IMR-90 (cell line): ENCODE measurements at regions not wholly inside any gene's neighbourhood (a gene's known extent, or its start where the extent isn't known, plus 50 kb on each side); places are given as distances from the start of the nearest gene placed in this dataset.

ENCODE experiments used
- ATAC-seq: fragments of 200-7000 bp; cut with Tn5 transposase; 2 replicates; pipeline ENCODE4 v1.9.1; 2020; ENCODE audit warnings: low read depth, mild to moderate bottlenecking, moderate library complexity
- BruUV-seq: library from RNA; stranded (reverse); fragments of 400-500 nt; replicated peaks from 2 replicates; lab custom pipeline; 2021; lab: Mats Ljungman, UMichigan
- CTCF ChIA-PET: fragments of 300-600 bp; formaldehyde crosslinking; extraction: SDS; loops from one replicate; lab custom pipeline; 2021; ENCODE audit warnings: antibody characterized with exemption; lab: Yijun Ruan, JAX
- POLR2A ChIA-PET: fragments of 300-600 bp; sonication (Branson Sonifier 250); formaldehyde crosslinking; loops from one replicate; lab custom pipeline; 2022; ENCODE audit warnings: antibody characterized with exemption; ENCODE audit not compliant: unreplicated experiment; lab: Charles Lee
- DNase-seq: peaks from one replicate; pipeline ENCODE4 v3.0.0; 2013
- H2AFZ ChIP-seq: replicated peaks from 2 replicates; pipeline ENCODE3; 2013; ENCODE audit warnings: low read length, mild to moderate bottlenecking; ENCODE audit not compliant: poor library complexity
- H2AK5ac ChIP-seq: 2 replicates; pipeline ENCODE4 v1.6.1; 2013; ENCODE audit warnings: low read depth, low read length, inconsistent platforms
- H2AK9ac ChIP-seq: replicated peaks from 2 replicates; pipeline ENCODE3; 2013; ENCODE audit warnings: mild to moderate bottlenecking, low read depth, low read length, moderate library complexity; ENCODE audit not compliant: poor library complexity
- H2BK120ac ChIP-seq: 2 replicates; pipeline ENCODE4 v1.6.1; 2013; ENCODE audit warnings: low read depth, low read length, inconsistent platforms
- H2BK15ac ChIP-seq: 3 replicates; pipeline ENCODE4 v1.6.1; 2013; ENCODE audit warnings: low read depth, low read length, inconsistent platforms
- H2BK20ac ChIP-seq: 2 replicates; pipeline ENCODE4 v1.6.1; 2013; ENCODE audit warnings: low read depth, mild to moderate bottlenecking, inconsistent platforms, low read length, moderate library complexity
- H2BK5ac ChIP-seq: 2 replicates; pipeline ENCODE4 v1.6.1; 2013; ENCODE audit warnings: mild to moderate bottlenecking, low read depth, low read length, inconsistent platforms; ENCODE audit not compliant: poor library complexity, severe bottlenecking
- H3K14ac ChIP-seq: replicated peaks from 2 replicates; pipeline ENCODE4 v1.6.1; 2013; ENCODE audit warnings: low read depth, low read length, inconsistent platforms
- H3K18ac ChIP-seq: 2 replicates; pipeline ENCODE4 v1.6.1; 2013; ENCODE audit warnings: low read depth, low read length, control low read depth
- H3K23ac ChIP-seq: 2 replicates; pipeline ENCODE4 v1.6.1; 2013; ENCODE audit warnings: low read depth, low read length, inconsistent platforms
- H3K27ac ChIP-seq: 2 replicates; pipeline ENCODE4 v1.5.1; 2013; ENCODE audit warnings: mild to moderate bottlenecking, control low read depth, low read length; ENCODE audit not compliant: insufficient read depth
- H3K27me3 ChIP-seq: 2 replicates; pipeline ENCODE4 v1.6.1; 2013; ENCODE audit warnings: low read length; ENCODE audit not compliant: control insufficient read depth, insufficient read depth
- H3K36me3 ChIP-seq: 2 replicates; pipeline ENCODE4 v1.6.1; 2013; ENCODE audit warnings: low read length, mixed read lengths; ENCODE audit not compliant: control insufficient read depth, insufficient read depth
- H3K4ac ChIP-seq: 2 replicates; pipeline ENCODE4 v1.6.1; 2013; ENCODE audit warnings: low read depth, low read length, inconsistent platforms
- H3K4me1 ChIP-seq: 2 replicates; pipeline ENCODE4 v1.6.1; 2013; ENCODE audit warnings: low read length, mixed read lengths; ENCODE audit not compliant: control insufficient read depth, insufficient read depth
- H3K4me2 ChIP-seq: 2 replicates; pipeline ENCODE4 v1.6.1; 2013; ENCODE audit warnings: low read depth, mild to moderate bottlenecking, control low read depth, low read length, moderate library complexity
- H3K4me3 ChIP-seq: 2 replicates; pipeline ENCODE4 v1.5.1; 2013; ENCODE audit warnings: low read depth, mild to moderate bottlenecking, control low read depth, low read length, moderate library complexity; ENCODE audit not compliant: insufficient read depth
- H3K56ac ChIP-seq: 2 replicates; pipeline ENCODE4 v1.6.1; 2013; ENCODE audit warnings: low read length, inconsistent platforms; ENCODE audit not compliant: insufficient read depth; ENCODE audit errors: extremely low read depth
- H3K79me1 ChIP-seq, 2 experiments: 2 replicates each; pipeline ENCODE4 v1.6.1; 2013; ENCODE audit warnings: low read length in 2 of 2, inconsistent platforms in 1 of 2, low read depth in 1 of 2
- H3K9ac ChIP-seq: 2 replicates; pipeline ENCODE4 v1.6.1; 2013; ENCODE audit warnings: low read depth, low read length, control low read depth
- H3K9me1 ChIP-seq: 2 replicates; pipeline ENCODE4 v1.6.1; 2013; ENCODE audit warnings: low read length, inconsistent platforms; ENCODE audit not compliant: insufficient read depth
- H3K9me3 ChIP-seq: 2 replicates; pipeline ENCODE4 v1.6.1; 2013; ENCODE audit warnings: low read length; ENCODE audit not compliant: control insufficient read depth, insufficient read depth
- H4K20me1 ChIP-seq: 2 replicates; pipeline ENCODE4 v1.6.1; 2013; ENCODE audit warnings: low read length, inconsistent platforms; ENCODE audit not compliant: insufficient read depth
- H4K5ac ChIP-seq: 2 replicates; pipeline ENCODE4 v1.6.1; 2013; ENCODE audit warnings: mild to moderate bottlenecking, low read depth, low read length, control low read depth
- H4K8ac ChIP-seq, 2 experiments: 2 replicates each; pipeline ENCODE4 v1.6.1; 2013; ENCODE audit warnings: low read depth in 2 of 2, low read length in 2 of 2, control low read depth in 1 of 2, inconsistent platforms in 1 of 2
- H4K91ac ChIP-seq: 2 replicates; pipeline ENCODE4 v1.6.1; 2013; ENCODE audit warnings: low read depth, low read length, inconsistent platforms; ENCODE audit not compliant: insufficient read depth
- BHLHE40 ChIP-seq: fragments of 150-350 bp; IDR thresholded peaks from 2 replicates; pipeline ENCODE4 v1.6.1; 2016; ENCODE audit warnings: mild to moderate bottlenecking, low read depth, low read length
- CEBPB ChIP-seq: IDR thresholded peaks from 2 replicates; pipeline ENCODE4 v1.6.1; 2012; ENCODE audit warnings: low read depth, low read length, improper control_type of control experiment
- CHD1 ChIP-seq: IDR thresholded peaks from 2 replicates; pipeline ENCODE4 v1.6.1; 2012; ENCODE audit warnings: low read depth, low read length, improper control_type of control experiment
- FOS ChIP-seq: fragments of 150-350 bp; IDR thresholded peaks from 2 replicates; pipeline ENCODE4 v1.6.1; 2016; ENCODE audit warnings: low read depth, low read length
- MAFK ChIP-seq: IDR thresholded peaks from 2 replicates; pipeline ENCODE4 v1.6.1; 2012; ENCODE audit warnings: low read depth, low read length, improper control_type of control experiment
- MAZ ChIP-seq: IDR thresholded peaks from 2 replicates; pipeline ENCODE4 v1.6.1; 2012; ENCODE audit warnings: low read depth, mild to moderate bottlenecking, low read length, improper control_type of control experiment, moderate library complexity, borderline replicate concordance
- MXI1 ChIP-seq: IDR thresholded peaks from 2 replicates; pipeline ENCODE4 v1.6.1; 2012; ENCODE audit warnings: low read depth, mild to moderate bottlenecking, low read length, moderate library complexity, borderline replicate concordance
- NFE2L2 ChIP-seq: fragments of 150-350 bp; IDR thresholded peaks from 2 replicates; pipeline ENCODE4 v1.6.1; 2016; ENCODE audit warnings: low read depth, mild to moderate bottlenecking, low read length
- POLR2A ChIP-seq: IDR thresholded peaks from 2 replicates; pipeline ENCODE4 v1.6.1; 2012; ENCODE audit warnings: mild to moderate bottlenecking, low read depth, low read length
- RAD21 ChIP-seq: IDR thresholded peaks from 2 replicates; pipeline ENCODE4 v1.6.1; 2012; ENCODE audit warnings: low read length, improper control_type of control experiment
- RCOR1 ChIP-seq: IDR thresholded peaks from 2 replicates; pipeline ENCODE4 v1.6.1; 2012; ENCODE audit warnings: mild to moderate bottlenecking, low read length, improper control_type of control experiment; ENCODE audit not compliant: insufficient replicate concordance
- RFX5 ChIP-seq: IDR thresholded peaks from 2 replicates; pipeline ENCODE4 v1.8.0; 2012; ENCODE audit warnings: low read depth, mild to moderate bottlenecking, low read length, moderate library complexity
- SMC3 ChIP-seq: fragments of 150-350 bp; IDR thresholded peaks from 2 replicates; pipeline ENCODE4 v1.6.1; 2016; ENCODE audit warnings: low read depth, mild to moderate bottlenecking, antibody characterized with exemption, low read length, moderate library complexity
- WGBS, 2 experiments: methylation state at CpG; one replicate each; pipeline versions ENCODE4 v1.1.5 to v1.1.7; 2013; ENCODE audit warnings: missing lambda C conversion rate in 2 of 2; ENCODE audit not compliant: insufficient read length in 1 of 2; ENCODE audit errors: extremely low coverage in 2 of 2; 5-methylcytosine and 5-hydroxymethylcytosine counted together
- dilution Hi-C: fragments of 300-500 bp; cut with HindIII; formaldehyde crosslinking; loops from one replicate; pipeline ENCODE4 v1.14.3; 2018; ENCODE audit warnings: low sequenced_read_pairs; ENCODE audit not compliant: unreplicated experiment
- in situ Hi-C: fragments of 300-500 bp; cut with MboI; formaldehyde crosslinking; loops from 3 replicates; pipeline ENCODE4 v1.14.3; 2019; ENCODE audit warnings: low sequenced_read_pairs, inconsistent platforms, mixed read lengths
- intact Hi-C: fragments of 100-400 bp; cut with micrococcal nuclease; formaldehyde crosslinking; loops from 2 replicates; pipeline ENCODE4 v1.10.0; 2022
- TF ChIP-seq, protein P1 (sequence below): conservative IDR thresholded peaks from 2 replicates; pipeline ENCODE4 v1.5.1; 2012; ENCODE audit warnings: mild to moderate bottlenecking, low read depth, low read length, improper control_type of control experiment
- TF ChIP-seq, protein P2 (sequence below): fragments of 150-350 bp; IDR thresholded peaks from 2 replicates; pipeline ENCODE4 v1.6.1; 2017; ENCODE audit warnings: mild to moderate bottlenecking, antibody characterized with exemption, low read length, low read depth
- TF ChIP-seq, protein P3 (sequence below): fragments of 150-350 bp; IDR thresholded peaks from 2 replicates; pipeline ENCODE4 v1.6.1; 2016; ENCODE audit warnings: low read depth, mild to moderate bottlenecking, low read length, moderate library complexity, borderline replicate concordance

DNA sequence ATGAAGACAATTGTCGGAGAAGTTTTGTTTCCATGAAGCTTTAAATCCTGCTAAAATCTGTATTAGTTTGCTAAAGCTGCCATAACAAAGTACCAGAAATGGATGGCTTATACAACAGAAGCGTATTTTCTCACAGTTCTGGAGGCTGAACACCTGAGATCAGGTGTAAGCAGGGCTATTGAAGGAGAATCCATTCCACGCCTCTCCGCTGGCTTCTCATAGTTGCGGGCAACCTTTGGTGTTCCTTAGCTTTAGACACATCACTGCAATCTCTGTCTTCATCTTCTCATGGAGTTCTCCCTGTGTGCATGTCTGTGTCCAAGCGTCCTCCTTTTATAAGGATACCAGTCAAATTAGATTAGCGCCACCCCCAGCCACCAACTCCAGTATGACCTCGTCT lies 159.9 kb upstream of the CDYL start:
- H3K9me1 ChIP-seq, result 0 out of 2 replicates have a peak, but pooled peaks cover 3% of the 10 kb centered on the region
- DNase-seq (no peak), ATAC-seq (no peak)
- no peak overlapping the region for H2BK5ac ChIP-seq
- H3K27ac ChIP-seq, result no peak overlapping the region
- H2BK20ac ChIP-seq, result no peak overlapping the region
- BruUV-seq, result no TSS peak
- no peak overlapping the region for H3K4me3 ChIP-seq
- no peaks in the 10 kb centered on the region for H4K20me1 ChIP-seq
- H3K4me2 ChIP-seq, result no peak overlapping the region
- H4K5ac ChIP-seq, result no peak overlapping the region
- no peak overlapping the region for H2AFZ ChIP-seq
- H3K36me3 ChIP-seq, result no peaks in the 10 kb centered on the region
- in situ Hi-C loops (no loop called here), intact Hi-C loops (no loop called here), dilution Hi-C loops (no loop called here)
- no peak overlapping the region for H2BK120ac ChIP-seq
- H3K9me3 ChIP-seq, result no peaks in the 10 kb centered on the region
- H3K23ac ChIP-seq, result no peak overlapping the region
- H4K8ac ChIP-seq, result no peak overlapping the region
- H3K27me3 ChIP-seq, result no peaks in the 10 kb centered on the region
- H2AK5ac ChIP-seq, result no peak overlapping the region
- no peak overlapping the region for H3K18ac ChIP-seq
- no peak for TF ChIP-seq MAFK
- TF ChIP-seq RFX5, result no peak
- TF ChIP-seq FOS, result no peak
- TF ChIP-seq, protein P1, sequence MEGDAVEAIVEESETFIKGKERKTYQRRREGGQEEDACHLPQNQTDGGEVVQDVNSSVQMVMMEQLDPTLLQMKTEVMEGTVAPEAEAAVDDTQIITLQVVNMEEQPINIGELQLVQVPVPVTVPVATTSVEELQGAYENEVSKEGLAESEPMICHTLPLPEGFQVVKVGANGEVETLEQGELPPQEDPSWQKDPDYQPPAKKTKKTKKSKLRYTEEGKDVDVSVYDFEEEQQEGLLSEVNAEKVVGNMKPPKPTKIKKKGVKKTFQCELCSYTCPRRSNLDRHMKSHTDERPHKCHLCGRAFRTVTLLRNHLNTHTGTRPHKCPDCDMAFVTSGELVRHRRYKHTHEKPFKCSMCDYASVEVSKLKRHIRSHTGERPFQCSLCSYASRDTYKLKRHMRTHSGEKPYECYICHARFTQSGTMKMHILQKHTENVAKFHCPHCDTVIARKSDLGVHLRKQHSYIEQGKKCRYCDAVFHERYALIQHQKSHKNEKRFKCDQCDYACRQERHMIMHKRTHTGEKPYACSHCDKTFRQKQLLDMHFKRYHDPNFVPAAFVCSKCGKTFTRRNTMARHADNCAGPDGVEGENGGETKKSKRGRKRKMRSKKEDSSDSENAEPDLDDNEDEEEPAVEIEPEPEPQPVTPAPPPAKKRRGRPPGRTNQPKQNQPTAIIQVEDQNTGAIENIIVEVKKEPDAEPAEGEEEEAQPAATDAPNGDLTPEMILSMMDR, result no peak
- no peak for TF ChIP-seq SMC3
- no peak for TF ChIP-seq CHD1
- TF ChIP-seq CEBPB, result no peak
- TF ChIP-seq BHLHE40, result no peak
- no peak for TF ChIP-seq RCOR1
- TF ChIP-seq, protein P2, sequence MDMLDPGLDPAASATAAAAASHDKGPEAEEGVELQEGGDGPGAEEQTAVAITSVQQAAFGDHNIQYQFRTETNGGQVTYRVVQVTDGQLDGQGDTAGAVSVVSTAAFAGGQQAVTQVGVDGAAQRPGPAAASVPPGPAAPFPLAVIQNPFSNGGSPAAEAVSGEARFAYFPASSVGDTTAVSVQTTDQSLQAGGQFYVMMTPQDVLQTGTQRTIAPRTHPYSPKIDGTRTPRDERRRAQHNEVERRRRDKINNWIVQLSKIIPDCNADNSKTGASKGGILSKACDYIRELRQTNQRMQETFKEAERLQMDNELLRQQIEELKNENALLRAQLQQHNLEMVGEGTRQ, result no peak
- no peak for TF ChIP-seq NFE2L2
- TF ChIP-seq POLR2A, result no peak
- no peak for TF ChIP-seq MXI1
- TF ChIP-seq RAD21, result no peak
- TF ChIP-seq MAZ, result no peak
- TF ChIP-seq, protein P3, sequence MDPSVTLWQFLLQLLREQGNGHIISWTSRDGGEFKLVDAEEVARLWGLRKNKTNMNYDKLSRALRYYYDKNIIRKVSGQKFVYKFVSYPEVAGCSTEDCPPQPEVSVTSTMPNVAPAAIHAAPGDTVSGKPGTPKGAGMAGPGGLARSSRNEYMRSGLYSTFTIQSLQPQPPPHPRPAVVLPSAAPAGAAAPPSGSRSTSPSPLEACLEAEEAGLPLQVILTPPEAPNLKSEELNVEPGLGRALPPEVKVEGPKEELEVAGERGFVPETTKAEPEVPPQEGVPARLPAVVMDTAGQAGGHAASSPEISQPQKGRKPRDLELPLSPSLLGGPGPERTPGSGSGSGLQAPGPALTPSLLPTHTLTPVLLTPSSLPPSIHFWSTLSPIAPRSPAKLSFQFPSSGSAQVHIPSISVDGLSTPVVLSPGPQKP, result no peak
- no peak overlapping the region for H3K14ac ChIP-seq
- ChIA-PET POLR2A (no interaction called here), CTCF (interaction anchor here (0.5 to 1.2 kb wide), 2 partner anchors 9 to 557 kb away, joined by 3 to 5 read pairs; no protein-coding TSS in a partner anchor)
- H3K79me1 ChIP-seq, result no peaks in the 10 kb centered on the region
- H4K91ac ChIP-seq, result no peak overlapping the region
- H3K4me1 ChIP-seq, result peaks cover 4% of the 10 kb centered on the region; the same call in 1 of the 2 replicates
- H2AK9ac ChIP-seq, result no peak overlapping the region
- no peak overlapping the region for H2BK15ac ChIP-seq
- no peak overlapping the region for H3K4ac ChIP-seq
- no peak overlapping the region for H3K9ac ChIP-seq
- 80% methylated on average over 2 of the region's 8 CpGs; no CpG with 5 or more reads in 1 of the 2 experiments for WGBS, 2 experiments
- no peak overlapping the region for H3K56ac ChIP-seq
